ENCODE measurements at regions not wholly inside any gene's neighbourhood (a gene's known extent, or its start where the extent isn't known, plus 50 kb on each side); places are given as distances from the start of the nearest gene placed in this dataset.

- Histone ChIP-seq H3K27ac (no peak overlapping the region), H3K9me2 (replicated peaks; ENCODE audit: insufficient read depth) (no peaks in the 10 kb centered on the region), H3K27me3 (no peaks in the 10 kb centered on the region), H3K9me3 (ENCODE audit: low read depth) (no peaks in the 10 kb centered on the region), H2AFZ (no peak overlapping the region), H3K4me1 (ENCODE audit: insufficient read depth) (no peaks in the 10 kb centered on the region), H3K4me3 (no peak overlapping the region), H3K4me2 (no peak overlapping the region), H3K79me2 (no peaks in the 10 kb centered on the region), H4K20me1 (ENCODE audit: insufficient read depth, poor library complexity, severe bottlenecking) (no peaks in the 10 kb centered on the region), H3K36me3 (replicated peaks; ENCODE audit: insufficient read depth, low read depth) (no peaks in the 10 kb centered on the region)
- TF ChIP-seq EZH2phosphoT487 (IDR thresholded peaks at IDR 0.05; ENCODE audit: low read depth, severe bottlenecking, unreplicated experiment): no peak
- no peak for TF ChIP-seq EZH2 (IDR thresholded peaks at IDR 0.05; ENCODE audit: borderline replicate concordance)
- TF ChIP-seq, protein P1, sequence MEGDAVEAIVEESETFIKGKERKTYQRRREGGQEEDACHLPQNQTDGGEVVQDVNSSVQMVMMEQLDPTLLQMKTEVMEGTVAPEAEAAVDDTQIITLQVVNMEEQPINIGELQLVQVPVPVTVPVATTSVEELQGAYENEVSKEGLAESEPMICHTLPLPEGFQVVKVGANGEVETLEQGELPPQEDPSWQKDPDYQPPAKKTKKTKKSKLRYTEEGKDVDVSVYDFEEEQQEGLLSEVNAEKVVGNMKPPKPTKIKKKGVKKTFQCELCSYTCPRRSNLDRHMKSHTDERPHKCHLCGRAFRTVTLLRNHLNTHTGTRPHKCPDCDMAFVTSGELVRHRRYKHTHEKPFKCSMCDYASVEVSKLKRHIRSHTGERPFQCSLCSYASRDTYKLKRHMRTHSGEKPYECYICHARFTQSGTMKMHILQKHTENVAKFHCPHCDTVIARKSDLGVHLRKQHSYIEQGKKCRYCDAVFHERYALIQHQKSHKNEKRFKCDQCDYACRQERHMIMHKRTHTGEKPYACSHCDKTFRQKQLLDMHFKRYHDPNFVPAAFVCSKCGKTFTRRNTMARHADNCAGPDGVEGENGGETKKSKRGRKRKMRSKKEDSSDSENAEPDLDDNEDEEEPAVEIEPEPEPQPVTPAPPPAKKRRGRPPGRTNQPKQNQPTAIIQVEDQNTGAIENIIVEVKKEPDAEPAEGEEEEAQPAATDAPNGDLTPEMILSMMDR (IDR thresholded peaks at IDR 0.05; ENCODE audit: poor library complexity): no peak
- no peak for DNase-seq (ENCODE audit: low spot score)
Measured at GRCh38 chr12:13566292-13566691, 369.8 kb downstream of the EMP1 start.

DNA sequence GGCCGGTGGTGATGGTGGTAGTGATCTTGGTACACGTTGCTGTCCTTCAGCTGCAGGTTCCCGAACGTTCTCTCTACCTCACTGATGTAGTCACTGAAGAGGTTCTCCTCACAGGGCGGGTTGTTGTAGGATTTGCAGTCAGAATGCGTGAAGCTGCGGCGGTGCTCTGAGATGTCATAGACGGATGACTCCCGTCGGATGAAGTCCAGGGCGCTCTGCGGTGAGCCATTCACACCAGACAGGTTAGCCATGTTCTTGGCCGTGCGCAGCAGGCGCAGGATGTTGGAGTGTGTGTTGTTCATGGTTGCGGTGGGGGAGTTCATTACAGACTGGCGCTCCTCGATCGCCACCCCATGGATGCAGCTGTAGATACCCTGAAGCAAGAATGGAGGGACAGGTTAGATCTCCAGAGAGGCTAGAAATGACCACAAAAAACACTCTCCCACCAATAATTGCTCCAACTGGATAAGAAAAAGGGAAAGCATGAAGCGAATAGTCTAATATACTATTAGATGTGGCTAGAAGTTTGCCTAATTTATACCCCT, 367.8 kb downstream of the EMP1 start:
- Histone ChIP-seq H3K27ac (no peak overlapping the region), H3K27me3 (no peaks in the 10 kb centered on the region), H3K4me3 (no peak overlapping the region), H3K4me2 (no peak overlapping the region), H3K79me2 (no peaks in the 10 kb centered on the region), H2AFZ (no peak overlapping the region), H3K4me1 (ENCODE audit: insufficient read depth) (no peaks in the 10 kb centered on the region), H3K9me3 (ENCODE audit: low read depth) (no peaks in the 10 kb centered on the region), H3K36me3 (replicated peaks; ENCODE audit: insufficient read depth, low read depth) (no peaks in the 10 kb centered on the region), H3K9me2 (replicated peaks; ENCODE audit: insufficient read depth) (no peaks in the 10 kb centered on the region), H4K20me1 (ENCODE audit: insufficient read depth, poor library complexity, severe bottlenecking) (no peaks in the 10 kb centered on the region)
- DNase-seq (ENCODE audit: low spot score): no peak
- 95% methylated on average over 20 of the region's 21 CpGs for WGBS (ENCODE audit: low lambda C conversion rate, missing lambda C conversion rate)
- TF ChIP-seq EZH2 (IDR thresholded peaks at IDR 0.05; ENCODE audit: borderline replicate concordance): no peak
- no peak for TF ChIP-seq EZH2phosphoT487 (IDR thresholded peaks at IDR 0.05; ENCODE audit: low read depth, severe bottlenecking, unreplicated experiment)
- TF ChIP-seq, protein P1 (IDR thresholded peaks at IDR 0.05; ENCODE audit: poor library complexity): no peak

GRCh38 chr12:13563743-13564125, 367.2 kb downstream of the EMP1 start:
- WGBS (ENCODE audit: low lambda C conversion rate, missing lambda C conversion rate): 97% methylated on average over 29 of the region's 29 CpGs
- DNase-seq (ENCODE audit: low spot score): no peak
- H3K4me3 ChIP-seq: no peak overlapping the region
- H3K9me2 ChIP-seq (replicated peaks; ENCODE audit: insufficient read depth): no peaks in the 10 kb centered on the region
- TF ChIP-seq, protein P1 (IDR thresholded peaks at IDR 0.05; ENCODE audit: poor library complexity): no peak
- no peak for TF ChIP-seq EZH2phosphoT487 (IDR thresholded peaks at IDR 0.05; ENCODE audit: low read depth, severe bottlenecking, unreplicated experiment)
- TF ChIP-seq EZH2 (IDR thresholded peaks at IDR 0.05; ENCODE audit: borderline replicate concordance): no peak
- no peaks in the 10 kb centered on the region for H3K4me1 ChIP-seq (ENCODE audit: insufficient read depth)
- no peaks in the 10 kb centered on the region for H3K27me3 ChIP-seq
- no peaks in the 10 kb centered on the region for H4K20me1 ChIP-seq (ENCODE audit: insufficient read depth, poor library complexity, severe bottlenecking)
- no peaks in the 10 kb centered on the region for H3K79me2 ChIP-seq
- H3K36me3 ChIP-seq (replicated peaks; ENCODE audit: insufficient read depth, low read depth): no peaks in the 10 kb centered on the region
- H2AFZ ChIP-seq: no peak overlapping the region
- H3K4me2 ChIP-seq: no peak overlapping the region
- H3K9me3 ChIP-seq (ENCODE audit: low read depth): no peaks in the 10 kb centered on the region
- no peak overlapping the region for H3K27ac ChIP-seq
